GM18505 (cell line): ENCODE measurements at regions not wholly inside any gene's neighbourhood (a gene's known extent, or its start where the extent isn't known, plus 50 kb on each side); places are given as distances from the start of the nearest gene placed in this dataset.

Experiments
- ATAC-seq: cut with Tn5 transposase; IDR thresholded peaks from one replicate; pipeline ENCODE4 v1.9.1; 2021; ENCODE audit not compliant: unreplicated experiment
- POLR2A ChIP-seq: IDR thresholded peaks from 4 replicates; pipeline ENCODE4 v1.6.1; 2011; ENCODE audit warnings: borderline replicate concordance; ENCODE audit not compliant: insufficient read depth, insufficient read length; ENCODE audit errors: extremely low read depth

DNA sequence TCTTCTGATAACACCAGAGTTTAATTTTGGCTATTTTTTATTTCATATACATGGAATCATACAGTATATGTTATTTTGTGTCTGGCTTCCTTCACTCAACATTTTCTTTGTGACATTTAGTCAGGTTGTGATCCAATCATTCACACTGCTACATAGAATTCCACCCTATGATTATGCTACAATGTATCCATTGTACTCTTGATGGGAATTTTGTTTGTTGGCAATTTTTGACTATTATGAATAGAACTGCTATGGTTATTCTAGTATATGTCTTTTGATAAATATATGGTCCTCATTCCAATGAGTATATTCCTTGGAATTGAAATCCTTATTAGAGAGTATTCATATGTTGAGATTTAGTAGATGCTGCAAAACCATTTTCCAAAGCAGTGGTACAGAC, 936.4 kb upstream of the CHAC2 start:
- no peak for TF ChIP-seq POLR2A
- no peak for ATAC-seq

GRCh38 chr2:52828112-52828511, 939.5 kb upstream of the CHAC2 start:
- no peak for TF ChIP-seq POLR2A
- ATAC-seq = no peak

DNA sequence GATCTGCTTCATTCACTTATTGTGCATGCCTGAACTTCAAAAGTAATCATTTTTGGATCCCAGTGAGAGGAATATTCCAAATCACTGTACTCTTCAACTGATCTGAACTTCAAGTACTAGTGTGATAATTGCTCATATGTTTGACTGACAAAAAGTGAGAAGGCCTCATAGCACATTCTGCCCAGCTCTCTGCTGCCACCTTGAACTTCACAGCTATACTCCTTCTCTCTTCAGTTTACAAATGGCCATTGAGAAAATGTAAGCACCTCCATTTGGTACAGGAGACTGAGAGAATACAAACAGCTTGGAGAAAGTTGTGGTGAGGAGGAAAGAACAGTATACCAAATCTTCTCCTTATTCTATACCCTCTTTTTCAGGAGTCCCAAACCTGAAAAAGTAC, 946.0 kb upstream of the CHAC2 start:
- no peak for ATAC-seq
- TF ChIP-seq POLR2A = no peak

DNA sequence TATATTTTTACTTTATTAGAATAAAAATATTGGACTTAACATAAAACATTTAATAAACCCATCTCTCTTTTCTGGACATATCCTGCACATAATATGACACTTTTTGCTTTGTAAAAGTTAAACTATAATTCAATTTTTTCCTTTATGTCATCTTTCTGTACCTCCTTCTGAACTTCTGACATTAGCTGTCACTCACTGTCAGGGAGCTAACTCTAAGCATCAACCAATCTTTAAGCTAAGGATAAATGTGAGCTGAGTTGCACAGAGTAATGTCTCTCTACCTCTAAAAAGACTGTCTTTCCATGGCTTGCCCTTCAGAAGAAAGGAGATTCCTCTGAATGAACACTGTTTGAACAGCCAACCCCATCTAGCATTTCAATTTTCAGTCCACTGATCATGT, 948.6 kb upstream of the CHAC2 start:
- ATAC-seq = no peak
- no peak for TF ChIP-seq POLR2A

GRCh38 chr2:52810460-52810859, 957.1 kb upstream of the CHAC2 start:
- no peak for TF ChIP-seq POLR2A
- no peak for ATAC-seq

- no peak for TF ChIP-seq POLR2A
- no peak for ATAC-seq
Observed at GRCh38 chr2:52805901-52806410, 961.6 kb upstream of the CHAC2 start.

DNA sequence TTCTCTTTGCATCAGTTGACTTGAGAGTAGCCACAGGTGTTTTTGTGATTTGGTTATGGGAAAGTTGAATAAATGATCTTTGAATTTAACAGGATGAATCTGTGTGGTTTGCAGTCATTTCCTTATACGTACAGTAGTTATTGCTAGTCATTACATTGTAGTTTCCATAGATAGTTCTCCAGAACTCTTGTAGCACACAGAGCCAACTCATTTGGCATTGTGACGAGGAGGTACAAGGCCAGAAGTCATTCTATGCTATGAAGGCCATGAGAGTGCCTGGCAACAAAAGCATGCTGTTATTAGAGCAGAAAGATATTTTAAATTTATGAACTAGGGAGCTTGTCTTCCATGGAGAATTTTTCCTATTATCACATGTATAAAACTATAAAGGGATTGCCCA, 973.0 kb upstream of the CHAC2 start:
- no peak for ATAC-seq
- no peak for TF ChIP-seq POLR2A

GRCh38 chr2:52779446-52779845, 988.2 kb upstream of the CHAC2 start:
- no peak for ATAC-seq
- no peak for TF ChIP-seq POLR2A

- ATAC-seq = no peak
- no peak for TF ChIP-seq POLR2A
Observed at GRCh38 chr2:52776571-52776970, 991.0 kb upstream of the CHAC2 start.

DNA sequence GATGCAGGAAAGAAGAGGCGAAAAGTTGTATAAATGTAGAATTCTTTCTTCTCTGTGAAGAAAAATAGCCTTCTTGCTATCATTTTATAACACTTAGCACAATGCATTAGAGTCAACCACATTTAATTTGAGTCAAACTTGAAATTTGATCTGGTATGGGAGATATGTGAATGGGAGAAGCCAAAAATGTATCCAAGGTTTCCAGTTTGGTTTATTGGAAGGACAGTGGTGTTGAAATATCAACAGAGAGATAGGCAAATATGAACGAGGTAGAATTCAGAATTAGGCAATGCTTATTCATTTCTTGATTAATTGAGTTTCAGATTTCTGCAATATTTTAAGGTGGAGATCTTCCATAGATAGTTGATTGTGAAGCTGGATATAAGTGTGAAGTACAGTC, 991.9 kb upstream of the CHAC2 start:
- no peak for ATAC-seq
- TF ChIP-seq POLR2A = no peak

DNA sequence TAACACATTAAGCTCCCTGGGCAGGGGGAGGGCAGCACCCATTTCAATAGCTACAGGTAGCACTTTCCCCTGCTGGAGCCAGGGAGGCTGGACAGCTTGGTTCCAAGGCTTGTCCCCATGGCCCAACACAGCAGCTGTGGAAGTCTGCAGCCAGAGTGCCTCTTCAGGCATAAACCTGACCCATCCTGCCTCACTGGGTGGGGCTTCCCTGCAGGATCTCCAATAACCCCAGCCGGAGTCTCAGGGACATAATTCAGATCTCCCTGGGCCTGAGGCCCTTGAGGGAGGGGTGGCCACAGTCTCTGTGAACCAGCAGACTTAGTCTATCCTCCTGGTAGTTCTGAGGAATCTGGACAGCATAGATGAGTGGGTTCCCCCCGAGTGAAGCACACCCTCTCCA, 1001.9 kb upstream of the CHAC2 start:
- no peak for TF ChIP-seq POLR2A
- no peak for ATAC-seq

- no peak for TF ChIP-seq POLR2A
- no peak for ATAC-seq
Observed at GRCh38 chr2:52749764-52750163, 1017.8 kb upstream of the CHAC2 start.

- no peak for ATAC-seq
- TF ChIP-seq POLR2A = no peak
Observed at GRCh38 chr2:52745144-52745543, 1022.5 kb upstream of the CHAC2 start.

DNA sequence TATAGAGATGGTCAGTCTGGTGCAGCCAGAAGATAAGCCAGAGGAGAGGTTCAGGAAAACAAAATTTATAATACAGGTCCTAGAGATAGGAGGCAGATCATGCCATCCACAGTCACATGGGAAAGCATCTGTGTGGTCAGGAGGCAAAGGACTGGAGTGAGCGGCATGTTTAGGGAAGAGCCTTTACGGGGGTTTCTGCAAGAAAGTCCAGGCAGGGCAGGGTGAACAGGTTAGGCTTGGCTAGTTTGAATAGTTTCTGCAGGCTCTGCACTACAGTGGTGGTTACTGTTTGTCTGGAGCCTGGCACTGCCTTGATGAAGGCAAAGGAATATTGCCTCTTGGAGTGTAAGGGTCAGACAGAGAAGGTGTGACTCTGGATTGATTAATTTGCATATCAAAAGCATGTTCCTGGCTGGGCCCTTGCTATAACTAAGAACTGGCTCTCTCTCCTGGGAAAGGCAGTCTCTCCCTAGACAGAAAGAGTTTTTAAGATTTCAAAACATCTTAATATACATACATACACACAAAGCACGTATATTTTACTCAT, 1034.7 kb upstream of the CHAC2 start:
- no peak for TF ChIP-seq POLR2A
- no peak for ATAC-seq

- no peak for ATAC-seq
Observed at GRCh38 chr2:52724585-52724984, 1043.0 kb upstream of the CHAC2 start.

More at GRCh38 chr2:52724585-52724984, 1043.0 kb upstream of the CHAC2 start:
- no peak for TF ChIP-seq POLR2A
